ENCODE measurements at regions not wholly inside any gene's neighbourhood (a gene's known extent, or its start where the extent isn't known, plus 50 kb on each side); places are given as distances from the start of the nearest gene placed in this dataset.

DNA sequence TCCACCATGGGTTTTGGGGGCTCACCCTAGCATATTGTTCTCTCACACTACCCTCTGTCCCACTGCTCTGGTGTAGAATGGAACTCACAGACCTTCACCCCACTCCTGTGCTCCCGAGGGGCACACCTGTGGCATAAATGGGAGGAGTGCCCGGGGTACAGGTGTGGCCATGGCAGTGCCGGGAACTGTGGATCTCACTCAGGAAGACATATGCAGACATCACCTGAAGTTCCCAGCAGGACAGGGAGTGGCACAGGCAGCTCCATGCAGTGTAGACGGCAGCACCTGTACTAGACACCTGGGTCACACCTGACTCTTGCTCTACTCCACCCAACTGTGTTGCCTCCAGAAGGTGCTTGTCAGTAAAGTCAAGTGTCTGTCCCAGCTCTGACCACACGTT, 57.6 kb upstream of the MRPS22 start:
- DNase-seq: no peak

- DNase-seq: no peak
These were observed 57.0 kb upstream of the MRPS22 start for GRCh38 chr3:139286825-139287224.

- DNase-seq: no peak
These were observed 56.3 kb upstream of the MRPS22 start for GRCh38 chr3:139287557-139287956.

- DNase-seq: no peak
These were observed 55.5 kb upstream of the MRPS22 start for GRCh38 chr3:139288266-139288821.

DNA sequence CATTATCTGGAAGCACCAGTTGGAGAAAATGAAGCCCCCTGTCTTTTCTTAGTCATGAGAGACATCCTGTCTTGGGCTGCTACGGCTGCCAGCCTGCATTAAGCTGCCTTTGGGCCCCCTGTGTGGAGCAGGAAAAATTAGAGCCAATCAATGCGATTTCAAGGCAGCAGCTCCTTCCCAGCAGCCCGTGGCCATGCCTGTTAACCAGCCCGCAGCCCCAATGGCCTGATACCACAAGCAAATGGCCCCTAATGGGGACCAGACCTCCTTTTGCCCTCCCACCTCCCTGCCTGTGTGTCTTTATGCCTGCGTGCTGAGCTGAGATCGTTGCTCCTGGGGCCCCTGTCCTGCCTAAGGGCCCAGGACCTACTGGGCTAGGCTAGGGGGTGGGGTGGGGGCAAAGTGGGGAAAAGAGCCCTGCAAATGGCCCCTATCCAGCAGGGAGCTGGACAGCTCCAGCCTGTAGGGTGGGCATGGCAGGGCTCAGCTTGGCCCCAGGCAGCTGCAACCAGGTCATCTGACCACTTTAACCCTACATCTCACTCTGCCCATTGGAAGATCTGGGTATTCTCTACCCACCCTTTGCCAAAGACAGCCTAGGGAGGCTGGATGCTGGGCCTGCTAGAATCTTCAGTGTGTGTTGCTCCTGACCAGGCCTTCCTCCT, 53.8 kb upstream of the MRPS22 start:
- no peak for DNase-seq

- no peak for DNase-seq
These were observed 52.4 kb upstream of the MRPS22 start for GRCh38 chr3:139291276-139292051.

- DNase-seq: no peak
These were observed 51.6 kb upstream of the MRPS22 start for GRCh38 chr3:139292192-139292591.

GRCh38 chr3:139292711-139293664, 50.8 kb upstream of the MRPS22 start:
- DNase-seq: no peak

DNA sequence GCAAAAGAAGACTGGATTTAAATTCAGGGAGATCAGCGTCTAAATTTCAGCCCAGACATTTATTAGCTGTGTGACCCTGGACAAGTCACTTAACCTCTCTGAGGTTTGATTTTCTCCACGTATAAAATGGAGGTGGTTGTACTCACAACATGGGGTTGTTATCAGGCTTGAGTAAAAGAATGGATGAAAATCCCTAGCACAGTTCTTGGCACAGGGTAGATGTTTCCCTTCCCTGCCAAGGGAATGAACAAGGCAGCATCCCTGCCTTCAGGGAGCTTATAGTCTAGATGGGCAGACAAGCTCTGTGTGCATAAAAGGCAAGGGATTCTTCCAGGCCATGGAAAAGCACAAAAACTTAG, 50.2 kb upstream of the MRPS22 start:
- no peak for DNase-seq

All from NK-92 treated with Interleukin-12 subunit alpha and Interleukin-12 subunit beta, amount 100 ng/mL, for 24 hours (cell line).